ENCODE measurements at regions not wholly inside any gene's neighbourhood (a gene's known extent, or its start where the extent isn't known, plus 50 kb on each side); places are given as distances from the start of the nearest gene placed in this dataset.

DNA sequence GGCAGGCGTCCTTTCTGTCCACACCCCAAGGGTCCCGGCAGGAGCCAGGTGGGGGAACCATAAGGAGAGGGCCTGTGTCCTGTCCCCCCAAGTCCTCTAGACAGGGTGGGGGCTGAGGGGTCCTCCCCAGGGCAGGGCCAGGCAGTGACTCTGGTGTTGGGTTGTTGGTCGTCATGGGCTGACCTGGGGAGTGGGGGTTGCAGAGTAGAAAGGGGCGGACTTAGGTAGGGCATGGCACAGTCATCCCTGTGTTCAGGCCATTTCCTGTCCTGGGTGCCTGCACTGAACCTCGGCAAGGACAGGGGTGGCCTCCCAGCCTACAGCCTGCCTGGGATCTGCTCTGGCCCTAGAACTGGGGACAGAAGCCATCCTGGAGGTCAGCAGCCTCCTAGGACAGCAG lies 356.2 kb downstream of the TMEM121 start:
- FAIRE-seq = no peak
- no peak for DNase-seq (ENCODE audit: low spot score)

DNA sequence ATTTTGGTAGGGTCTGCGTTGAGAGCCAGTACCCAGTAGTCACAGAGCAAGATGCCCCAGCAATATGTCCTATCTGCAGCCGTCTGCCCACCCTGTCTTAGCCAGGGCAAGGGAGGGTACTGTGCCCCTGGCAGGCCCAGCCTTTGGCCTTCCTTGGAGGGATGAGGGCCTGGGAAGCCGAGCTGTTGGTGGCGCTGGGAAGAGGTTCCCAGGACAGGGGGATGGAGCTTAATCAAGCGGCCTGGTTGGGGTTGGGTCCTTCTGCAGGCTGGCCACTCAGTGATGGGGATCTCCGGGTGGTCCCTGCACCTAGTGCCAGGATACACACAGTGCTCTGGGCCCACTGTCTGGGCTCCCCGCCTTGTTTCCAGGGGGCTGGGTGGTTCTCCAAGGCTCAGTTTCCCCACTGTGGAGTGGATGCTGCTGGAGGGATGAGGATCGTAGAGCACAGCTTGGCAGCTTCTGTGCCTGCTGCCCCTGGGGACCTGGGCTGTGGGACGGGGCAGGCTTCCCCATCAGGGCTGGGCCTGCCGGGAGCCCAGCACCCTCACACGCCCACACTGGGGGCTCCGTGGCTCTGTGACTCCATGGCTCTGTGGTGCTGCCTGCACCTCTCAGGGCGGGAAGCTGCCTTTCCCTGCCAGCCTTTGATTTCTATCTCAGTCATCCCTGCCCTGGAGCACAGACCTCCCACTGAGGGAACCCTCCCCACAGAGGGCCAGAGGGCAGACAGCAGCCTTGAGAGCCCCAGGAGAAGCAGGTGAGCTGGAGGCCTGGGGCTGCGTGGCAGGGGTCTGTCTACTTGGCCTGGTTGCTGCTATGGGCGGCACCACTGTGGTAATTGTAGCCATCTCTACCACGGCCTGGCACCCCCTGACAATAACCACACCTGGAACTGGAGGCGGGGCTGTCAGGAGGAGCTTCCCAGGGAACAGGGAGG lies 357.0 kb downstream of the TMEM121 start:
- no peak for TF ChIP-seq NFRKB (IDR thresholded peaks at IDR 0.05)
- TF ChIP-seq ZNF644 (CRISPR knock-in tag; IDR thresholded peaks at IDR 0.05; ENCODE audit: low read depth) = no peak
- TF ChIP-seq ASH2L (IDR thresholded peaks at IDR 0.05; ENCODE audit: insufficient read length, low read depth, low read length) = no peak
- TF ChIP-seq NAIF1 (CRISPR knock-in tag; IDR thresholded peaks at IDR 0.05; ENCODE audit: borderline replicate concordance) = no peak
- no peak for TF ChIP-seq TCF12 (IDR thresholded peaks at IDR 0.05)
- TF ChIP-seq TCF12 (CRISPR knock-in tag; IDR thresholded peaks at IDR 0.05) = no peak
- Histone ChIP-seq H3K36me3 (replicated peaks in 1 of 2; ENCODE audit: control insufficient read depth in 1 of 2, insufficient read depth in 2 of 2, low read length in 2 of 2) (no peaks in the 10 kb centered on the region), H3K27ac (ENCODE audit: extremely low read length, insufficient read depth, low read length) (no peak overlapping the region), H3K9me3 (ENCODE audit: low read length) (no peaks in the 10 kb centered on the region), H3K4me1 (ENCODE audit: insufficient read depth, low read length) (no peaks in the 10 kb centered on the region), H4K20me1 (ENCODE audit: insufficient read depth, low read length) (no peaks in the 10 kb centered on the region), H3K4me3 (replicated peaks in 1 of 3; ENCODE audit: insufficient read depth in 1 of 3, low read depth in 2 of 3, low read length in 3 of 3) (no peak overlapping the region), H2AFZ (ENCODE audit: low read length) (no peak overlapping the region), H3K4me2 (ENCODE audit: low read depth, low read length) (no peak overlapping the region), H3K27me3 (ENCODE audit: control insufficient read depth in 1 of 2, insufficient read depth in 2 of 2, low read length in 2 of 2) (peaks cover 5 to 22% of the 10 kb centered on the region in 2 experiments; a peak in 3 of 5 replicates), H3K9ac (ENCODE audit: insufficient read depth, low read depth, low read length) (no peak overlapping the region), H3K79me2 (ENCODE audit: insufficient read depth, low read length) (no peaks in the 10 kb centered on the region)
- in situ Hi-C loops (cut with HindIII; ENCODE audit: extremely low pct_ligation_motif_present, low pct_unique_long_range_greater_than_20kb) (no loop called here), intact Hi-C loops (cut with micrococcal nuclease; ENCODE audit: unreplicated experiment) (no loop called here)
- ATAC-seq = no peak
- no peak for FAIRE-seq
- WGBS (ENCODE audit: low lambda C conversion rate) = 0% methylated on average over 5 of the region's 17 CpGs
- DNase-seq (ENCODE audit: low spot score) = no peak
- CTCF ChIA-PET (ENCODE audit: low intra/inter-chr PET ratio, low total read pairs) = no interaction called here
- no TSS peak for BruUV-seq (replicated peaks)
- POLR2A ChIA-PET = no interaction called here

More for the DNA sequence above, 356.2 kb downstream of the TMEM121 start:
- BruUV-seq (replicated peaks) = no TSS peak
- H3K4me2 ChIP-seq (ENCODE audit: low read depth, low read length) = no peak overlapping the region
- no peaks in the 10 kb centered on the region for H3K79me2 ChIP-seq (ENCODE audit: insufficient read depth, low read length)
- H3K9ac ChIP-seq (ENCODE audit: insufficient read depth, low read depth, low read length) = no peak overlapping the region
- no peak overlapping the region for H3K27ac ChIP-seq (ENCODE audit: extremely low read length, insufficient read depth, low read length)
- no peaks in the 10 kb centered on the region for H3K9me3 ChIP-seq (ENCODE audit: low read length)
- ChIA-PET POLR2A (no interaction called here), CTCF (ENCODE audit: low intra/inter-chr PET ratio, low total read pairs) (no interaction called here)
- intact Hi-C loops (cut with micrococcal nuclease; ENCODE audit: unreplicated experiment) (no loop called here), in situ Hi-C loops (cut with HindIII; ENCODE audit: extremely low pct_ligation_motif_present, low pct_unique_long_range_greater_than_20kb) (no loop called here)
- H3K27me3 ChIP-seq (ENCODE audit: control insufficient read depth in 1 of 2, insufficient read depth in 2 of 2, low read length in 2 of 2) = peaks cover 5 to 29% of the 10 kb centered on the region in 2 experiments; a peak in 3 of 5 replicates
- no peaks in the 10 kb centered on the region for H3K36me3 ChIP-seq (replicated peaks in 1 of 2; ENCODE audit: control insufficient read depth in 1 of 2, insufficient read depth in 2 of 2, low read length in 2 of 2)
- no peak overlapping the region for H2AFZ ChIP-seq (ENCODE audit: low read length)
- TF ChIP-seq MAFG (CRISPR knock-in tag; IDR thresholded peaks at IDR 0.05) (no peak), CREB1 (IDR thresholded peaks at IDR 0.05) (no peak), CREB1 (CRISPR knock-in tag; IDR thresholded peaks at IDR 0.05) (no peak), TARDBP (CRISPR knock-in tag; IDR thresholded peaks at IDR 0.05) (no peak), SRSF1 (optimal IDR thresholded peaks at IDR 0.05; ENCODE audit: low read depth, low read length) (no peak), ZNF790 (CRISPR knock-in tag; IDR thresholded peaks at IDR 0.05; ENCODE audit: borderline replicate concordance) (no peak), KAT2B (IDR thresholded peaks at IDR 0.05; ENCODE audit: borderline replicate concordance, low read depth, low read length) (no peak), ZKSCAN5 (CRISPR knock-in tag; IDR thresholded peaks at IDR 0.05) (no peak), RFX5 (IDR thresholded peaks at IDR 0.05; ENCODE audit: low read depth, low read length) (no peak), KMT2A (CRISPR knock-in tag; IDR thresholded peaks at IDR 0.05) (no peak)
- 13% methylated on average over 3 of the region's 5 CpGs for WGBS (ENCODE audit: low lambda C conversion rate)
- no peak overlapping the region for H3K4me3 ChIP-seq (replicated peaks in 1 of 3; ENCODE audit: insufficient read depth in 1 of 3, low read depth in 2 of 3, low read length in 3 of 3)
- no peak for ATAC-seq
- H4K20me1 ChIP-seq (ENCODE audit: insufficient read depth, low read length) = no peaks in the 10 kb centered on the region
- H3K4me1 ChIP-seq (ENCODE audit: insufficient read depth, low read length) = no peaks in the 10 kb centered on the region

Data from HepG2 (cell line).